Duodenal mucosa (tissue), 2 donors: ENCODE measurements at regions not wholly inside any gene's neighbourhood (a gene's known extent, or its start where the extent isn't known, plus 50 kb on each side); places are given as distances from the start of the nearest gene placed in this dataset.
A peak's percentile ranks its signal among the peaks of the same experiment; 100 is the strongest.

ENCODE experiments used
- H3K27ac ChIP-seq: one replicate; pipeline ENCODE4 v1.7.0; 2013; ENCODE audit warnings: low read depth, low read length
- H3K27me3 ChIP-seq, 2 donors: one replicate each; pipeline ENCODE4 v1.7.0; 2013; ENCODE audit warnings: low read length in 2 of 2, control low read depth in 1 of 2; ENCODE audit not compliant: insufficient read depth in 2 of 2, control insufficient read depth in 1 of 2
- H3K36me3 ChIP-seq, 2 donors: one replicate each; pipeline ENCODE4 v1.7.0; 2013; ENCODE audit warnings: low read length in 2 of 2, control low read depth in 1 of 2; ENCODE audit not compliant: insufficient read depth in 2 of 2, control insufficient read depth in 1 of 2
- H3K4me1 ChIP-seq, 2 donors: one replicate each; pipeline ENCODE4 v1.7.0; 2013; ENCODE audit warnings: low read length in 2 of 2, control low read depth in 1 of 2; ENCODE audit not compliant: insufficient read depth in 2 of 2, control insufficient read depth in 1 of 2
- H3K4me3 ChIP-seq, 2 donors: one replicate each; pipeline ENCODE4 v1.7.0; 2013; ENCODE audit warnings: low read length in 2 of 2, low read depth in 1 of 2
- H3K9ac ChIP-seq, 2 donors: one replicate each; pipeline ENCODE4 v1.7.0; 2013; ENCODE audit warnings: low read length in 2 of 2, low read depth in 1 of 2
- H3K9me3 ChIP-seq, 2 donors: one replicate each; pipeline ENCODE4 v1.7.0; 2013; ENCODE audit warnings: low read length in 2 of 2, control low read depth in 1 of 2; ENCODE audit not compliant: control insufficient read depth in 1 of 2

DNA sequence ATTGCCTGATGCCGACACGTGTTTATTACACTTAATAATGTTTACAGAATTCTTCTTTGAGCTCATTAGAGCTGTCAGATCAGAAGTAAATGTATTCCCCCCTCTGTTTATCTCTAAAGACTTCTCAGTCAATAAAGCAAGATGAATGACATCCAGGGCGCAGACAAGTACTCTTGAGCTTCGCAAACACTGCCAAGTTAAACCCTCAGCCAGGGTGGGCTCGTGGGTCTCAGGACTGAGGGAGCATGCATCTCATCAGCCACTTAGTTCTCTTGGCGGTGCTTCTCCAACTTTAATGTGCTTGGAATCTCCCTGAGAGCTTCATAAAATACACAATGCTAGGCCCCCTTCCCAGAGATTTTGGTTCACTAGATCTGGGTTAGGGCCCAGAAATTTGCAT, 333.9 kb upstream of the THRB start:
- Histone ChIP-seq H3K4me3 (no peak overlapping the region), H3K9me3 (no peaks in the 10 kb centered on the region)

DNA sequence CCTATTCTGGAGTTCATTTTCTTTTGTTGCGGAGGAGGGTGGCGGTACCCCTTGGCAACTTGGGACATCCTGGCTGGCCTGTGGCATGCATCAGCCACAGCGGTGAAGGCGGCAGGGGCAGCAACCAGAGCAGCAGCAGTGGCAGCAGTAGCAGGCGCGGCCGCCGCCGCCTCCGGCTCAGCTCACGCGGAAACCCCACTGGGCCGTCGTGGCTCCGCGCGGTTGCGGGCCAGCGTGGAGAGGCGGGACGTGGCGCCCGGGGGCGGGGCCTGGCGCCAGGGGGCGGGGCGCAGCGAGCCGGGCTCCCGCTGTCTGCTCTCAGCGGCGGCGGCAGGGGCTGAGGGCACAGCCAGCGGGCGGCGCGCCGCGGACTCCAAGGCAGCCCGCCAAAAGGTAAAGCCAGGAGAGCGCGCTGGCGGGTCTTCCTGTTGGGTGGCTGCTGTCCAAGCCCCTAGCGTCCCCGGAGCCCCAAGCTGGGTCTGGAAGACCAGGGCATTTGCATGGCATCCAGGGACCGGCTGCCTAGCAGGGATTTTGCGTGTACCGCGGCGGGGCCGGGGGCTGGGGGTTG, 334.4 kb upstream of the THRB start:
- no peak overlapping the region for H3K4me3 ChIP-seq
- H3K27me3 ChIP-seq = peaks cover 18 to 36% of the 10 kb centered on the region in 2 donors
- H3K9me3 ChIP-seq = no peaks in the 10 kb centered on the region
- peaks cover 0 to 5% of the 10 kb centered on the region in 2 donors for H3K4me1 ChIP-seq
- no peak overlapping the region for H3K9ac ChIP-seq
- no peaks in the 10 kb centered on the region for H3K36me3 ChIP-seq
- no peak overlapping the region for H3K27ac ChIP-seq

More for the DNA sequence above, 333.9 kb upstream of the THRB start:
- no peak overlapping the region for H3K9ac ChIP-seq
- H3K27ac ChIP-seq = no peak overlapping the region
- peaks cover 0 to 5% of the 10 kb centered on the region in 2 donors for H3K4me1 ChIP-seq
- H3K36me3 ChIP-seq = no peaks in the 10 kb centered on the region
- H3K27me3 ChIP-seq = peaks cover 18 to 36% of the 10 kb centered on the region in 2 donors

DNA sequence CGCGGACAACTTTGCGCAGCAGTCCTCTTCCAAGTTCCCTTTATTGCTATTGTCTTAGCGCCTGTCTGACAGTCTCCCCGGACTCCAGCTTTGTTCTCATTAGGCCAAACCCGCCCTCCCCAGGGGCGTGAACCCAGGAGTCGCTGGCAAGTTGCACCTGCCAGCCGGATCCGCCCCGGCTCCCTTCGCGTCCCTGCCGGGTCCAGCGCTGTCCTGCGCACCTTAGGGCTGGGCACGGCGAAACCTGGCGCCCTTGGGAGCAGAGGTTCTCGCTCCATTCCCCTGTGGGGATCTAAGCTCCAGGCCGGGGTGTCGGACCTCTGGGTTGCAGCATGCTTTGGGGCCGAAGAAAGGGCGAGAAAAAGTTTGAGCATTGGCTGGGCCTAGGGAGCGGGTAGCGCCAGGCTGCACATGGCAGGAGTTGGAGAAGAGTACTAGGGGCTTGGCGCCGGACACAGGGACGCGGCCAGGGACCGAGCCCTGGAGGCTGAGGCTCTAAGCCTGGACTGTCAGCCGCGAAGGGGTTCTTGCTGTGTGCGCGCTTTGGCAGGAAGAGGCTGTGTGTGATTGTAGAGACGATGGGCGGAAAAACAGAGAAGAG, 335.1 kb upstream of the THRB start:
- no peak overlapping the region for H3K27ac ChIP-seq
- H3K27me3 ChIP-seq = peaks cover 18 to 36% of the 10 kb centered on the region in 2 donors
- H3K9me3 ChIP-seq = no peaks in the 10 kb centered on the region
- H3K4me3 ChIP-seq = peak overlapping the region; percentile 42 to 54
- H3K9ac ChIP-seq = no peak overlapping the region
- H3K36me3 ChIP-seq = no peaks in the 10 kb centered on the region
- peaks cover 0 to 5% of the 10 kb centered on the region in 2 donors for H3K4me1 ChIP-seq

DNA sequence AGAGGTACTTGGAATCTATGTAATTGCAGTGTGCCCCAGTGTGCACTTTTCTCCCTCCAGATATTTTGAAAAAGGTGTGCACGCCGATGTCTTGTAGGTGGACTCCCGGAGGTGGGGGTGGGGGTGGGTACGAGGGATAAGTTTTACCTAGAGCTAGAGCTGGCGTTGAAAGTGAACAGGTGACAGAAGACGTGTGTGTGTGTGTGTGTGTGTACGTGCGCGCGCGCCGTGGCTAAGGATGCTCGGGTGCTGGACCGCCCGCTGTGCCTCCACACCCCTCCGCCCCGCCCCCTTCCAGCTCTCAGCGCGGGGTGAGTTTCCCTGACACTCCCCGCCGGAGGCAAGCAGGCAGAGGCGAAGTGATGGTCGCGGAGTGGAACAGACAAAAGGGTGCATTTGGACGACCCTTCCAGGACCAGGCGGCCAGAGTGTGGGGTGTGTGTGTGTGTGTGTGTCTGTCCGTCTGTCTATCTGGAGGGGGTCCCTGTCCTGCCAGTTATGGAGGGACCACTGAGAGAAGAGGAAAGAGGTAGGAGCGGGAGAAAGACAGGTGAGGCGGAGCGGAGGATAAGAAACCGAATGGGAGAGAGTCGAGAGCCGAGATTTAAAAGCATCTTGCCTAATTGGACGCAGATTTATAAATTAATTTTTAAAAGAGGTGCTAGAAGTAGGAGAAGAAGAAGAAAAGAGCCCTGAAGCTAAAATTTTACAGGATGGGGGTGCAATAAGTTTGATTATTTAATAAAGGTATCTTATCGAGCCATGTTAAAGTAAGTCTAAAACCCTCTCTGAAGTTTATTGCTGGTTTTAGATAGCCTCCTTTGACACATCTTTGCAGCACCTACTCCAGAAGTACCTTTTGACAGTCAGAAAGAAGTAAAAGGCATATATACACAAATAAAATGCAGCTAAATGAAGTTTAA, 335.8 kb upstream of the THRB start:
- Histone ChIP-seq H3K9ac (no peak overlapping the region), H3K4me1 (peaks cover 0 to 5% of the 10 kb centered on the region in 2 donors), H3K27me3 (peaks cover 18 to 36% of the 10 kb centered on the region in 2 donors), H3K4me3 (peak overlapping the region; percentile 42 to 54), H3K36me3 (no peaks in the 10 kb centered on the region), H3K9me3 (no peaks in the 10 kb centered on the region), H3K27ac (no peak overlapping the region)

DNA sequence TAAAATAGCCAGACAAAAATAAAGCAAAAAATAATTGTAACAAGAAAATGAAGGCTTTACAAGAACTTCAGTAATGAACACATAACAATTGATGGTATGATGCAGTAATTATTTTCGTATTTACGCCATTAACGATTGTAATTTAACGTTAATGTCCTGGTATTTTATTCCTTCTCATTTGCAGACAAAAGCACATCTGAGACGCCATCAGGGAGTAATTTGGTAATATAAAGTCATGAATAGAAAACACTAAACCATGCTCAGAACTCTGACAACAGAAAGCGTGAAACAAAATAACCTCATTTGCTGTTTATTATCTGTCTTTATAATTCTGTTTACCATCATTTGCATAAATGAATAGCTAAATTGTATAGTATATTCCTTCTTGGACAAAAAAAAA, 336.6 kb upstream of the THRB start:
- H3K27ac ChIP-seq = no peak overlapping the region
- no peaks in the 10 kb centered on the region for H3K9me3 ChIP-seq
- H3K4me1 ChIP-seq = peaks cover 0 to 5% of the 10 kb centered on the region in 2 donors
- H3K36me3 ChIP-seq = no peaks in the 10 kb centered on the region
- H3K4me3 ChIP-seq = no peak overlapping the region
- peaks cover 18 to 34% of the 10 kb centered on the region in 2 donors for H3K27me3 ChIP-seq
- H3K9ac ChIP-seq = no peak overlapping the region

DNA sequence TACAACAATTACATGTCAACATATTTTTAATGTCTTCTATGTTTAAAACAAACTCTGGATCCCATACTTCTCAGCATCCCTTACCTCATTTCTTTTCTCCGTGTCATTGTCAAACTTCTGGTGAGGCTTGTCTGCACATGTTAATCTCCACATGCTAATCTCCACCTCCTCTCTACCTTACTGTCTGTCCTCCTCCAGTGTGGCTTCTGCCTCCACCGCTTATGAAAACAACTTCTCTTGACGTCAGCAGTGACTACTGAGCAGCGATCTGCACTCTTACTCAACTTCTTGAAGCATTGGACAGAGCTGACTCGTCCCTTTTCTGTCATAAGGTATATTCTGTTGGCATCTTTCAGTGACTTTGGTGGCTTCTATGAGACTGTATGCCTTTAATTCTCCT, 338.2 kb upstream of the THRB start:
- H3K9me3 ChIP-seq = no peaks in the 10 kb centered on the region
- H3K4me3 ChIP-seq = no peak overlapping the region
- no peak overlapping the region for H3K9ac ChIP-seq
- H3K36me3 ChIP-seq = no peaks in the 10 kb centered on the region
- H3K27me3 ChIP-seq = peaks cover 18 to 28% of the 10 kb centered on the region in 2 donors
- H3K4me1 ChIP-seq = peaks cover 0 to 5% of the 10 kb centered on the region in 2 donors
- no peak overlapping the region for H3K27ac ChIP-seq

DNA sequence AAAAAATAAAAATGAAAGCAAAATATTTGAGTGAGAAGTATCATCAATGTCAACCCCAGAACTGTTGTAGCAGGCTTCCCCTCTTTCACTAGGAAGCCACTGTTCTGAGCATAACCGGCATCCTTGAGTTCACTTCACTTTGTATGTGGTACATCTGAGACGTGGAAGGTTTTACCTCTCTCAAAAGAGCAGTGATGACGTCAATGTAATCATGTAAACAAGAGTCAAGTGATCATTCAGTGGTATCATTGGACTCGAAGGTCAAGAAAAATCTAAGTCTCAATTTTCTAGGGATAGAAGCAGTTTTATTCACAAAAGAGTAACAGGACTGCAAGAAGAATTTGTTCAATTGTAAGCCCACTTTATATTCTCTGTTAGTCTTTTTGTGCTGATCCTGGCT, 339.8 kb upstream of the THRB start:
- Histone ChIP-seq H3K4me1 (peaks cover 0 to 5% of the 10 kb centered on the region in 2 donors), H3K9me3 (no peaks in the 10 kb centered on the region), H3K36me3 (no peaks in the 10 kb centered on the region)

DNA sequence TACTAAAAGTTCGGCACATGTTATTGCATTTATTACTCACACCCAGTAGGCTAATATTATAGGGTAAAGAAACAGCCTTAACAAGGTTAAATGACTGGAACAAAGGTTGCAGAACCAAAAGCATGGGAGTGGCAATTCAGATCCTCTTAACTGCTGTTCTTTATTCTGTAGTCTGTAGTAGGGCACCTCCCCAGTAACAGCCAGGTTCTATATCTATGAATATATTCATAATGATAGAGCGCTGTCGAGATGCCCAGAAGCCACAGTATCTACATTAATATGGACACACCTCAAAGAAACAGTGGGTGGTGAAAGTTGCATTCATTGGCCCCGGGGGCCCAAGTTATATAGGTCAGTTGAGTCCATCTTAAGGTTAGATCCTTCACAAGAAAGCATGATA, 340.9 kb upstream of the THRB start:
- Histone ChIP-seq H3K27ac (no peak overlapping the region), H3K9ac (no peak overlapping the region), H3K9me3 (no peaks in the 10 kb centered on the region)

More for the DNA sequence above, 339.8 kb upstream of the THRB start:
- Histone ChIP-seq H3K27ac (no peak overlapping the region), H3K27me3 (peaks cover 10 to 18% of the 10 kb centered on the region in 2 donors), H3K4me3 (no peak overlapping the region), H3K9ac (no peak overlapping the region)

DNA sequence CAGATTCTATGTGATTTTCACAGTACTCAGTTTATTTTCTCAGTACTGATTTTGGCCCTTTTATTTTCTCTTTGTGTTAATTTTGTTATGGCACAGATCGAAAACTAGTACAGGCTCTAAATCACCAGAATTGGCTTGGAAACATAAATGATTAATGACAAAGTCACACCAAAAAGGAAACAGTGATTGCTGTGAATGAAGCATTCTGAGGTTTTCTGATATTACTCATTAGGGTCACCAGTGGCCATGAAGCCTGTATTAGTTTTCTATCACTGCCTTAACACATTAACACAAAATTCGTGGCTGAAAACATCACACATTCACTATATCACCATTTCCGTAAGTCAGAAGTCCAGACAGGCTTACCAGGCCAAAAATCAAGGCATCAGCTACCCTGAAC, 343.0 kb upstream of the THRB start:
- H3K4me1 ChIP-seq = no peaks in the 10 kb centered on the region
- H3K27me3 ChIP-seq = no peaks in the 10 kb centered on the region
- H3K4me3 ChIP-seq = no peak overlapping the region
- no peak overlapping the region for H3K9ac ChIP-seq
- H3K36me3 ChIP-seq = no peaks in the 10 kb centered on the region
- no peak overlapping the region for H3K27ac ChIP-seq
- H3K9me3 ChIP-seq = no peaks in the 10 kb centered on the region

More for the DNA sequence above, 340.9 kb upstream of the THRB start:
- H3K27me3 ChIP-seq = peaks cover under 1 to 10% of the 10 kb centered on the region in 2 donors
- no peaks in the 10 kb centered on the region for H3K4me1 ChIP-seq
- H3K4me3 ChIP-seq = no peak overlapping the region
- no peaks in the 10 kb centered on the region for H3K36me3 ChIP-seq

DNA sequence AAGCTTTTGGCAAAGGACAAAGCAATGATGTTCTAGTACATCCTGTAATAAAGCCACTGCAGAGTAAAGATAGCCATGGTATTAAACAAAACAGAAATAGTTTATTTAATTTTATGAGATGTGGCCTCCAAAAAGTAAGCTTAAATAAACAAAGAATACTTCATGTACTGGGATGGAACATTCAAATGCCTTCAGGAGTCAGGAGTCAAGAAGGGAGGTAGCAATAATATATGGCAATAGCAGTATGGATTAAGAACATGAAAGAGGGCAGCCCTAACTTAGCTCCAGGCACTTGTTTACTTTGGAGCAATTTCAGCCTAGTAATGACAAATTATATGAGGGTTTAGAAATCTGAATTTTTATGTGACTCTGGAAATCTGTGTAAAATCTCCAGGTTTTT, 343.9 kb upstream of the THRB start:
- Histone ChIP-seq H3K9me3 (no peaks in the 10 kb centered on the region), H3K27ac (no peak overlapping the region), H3K36me3 (no peaks in the 10 kb centered on the region), H3K9ac (no peak overlapping the region), H3K4me1 (no peaks in the 10 kb centered on the region), H3K27me3 (no peaks in the 10 kb centered on the region), H3K4me3 (no peak overlapping the region)
